HG02885 (cell line): ENCODE measurements at regions not wholly inside any gene's neighbourhood (a gene's known extent, or its start where the extent isn't known, plus 50 kb on each side); places are given as distances from the start of the nearest gene placed in this dataset.

Experiments
- ATAC-seq: cut with Tn5 transposase; IDR thresholded peaks from one replicate; pipeline ENCODE4 v1.9.1; 2021; ENCODE audit warnings: mild to moderate bottlenecking; ENCODE audit not compliant: unreplicated experiment, poor library complexity

DNA sequence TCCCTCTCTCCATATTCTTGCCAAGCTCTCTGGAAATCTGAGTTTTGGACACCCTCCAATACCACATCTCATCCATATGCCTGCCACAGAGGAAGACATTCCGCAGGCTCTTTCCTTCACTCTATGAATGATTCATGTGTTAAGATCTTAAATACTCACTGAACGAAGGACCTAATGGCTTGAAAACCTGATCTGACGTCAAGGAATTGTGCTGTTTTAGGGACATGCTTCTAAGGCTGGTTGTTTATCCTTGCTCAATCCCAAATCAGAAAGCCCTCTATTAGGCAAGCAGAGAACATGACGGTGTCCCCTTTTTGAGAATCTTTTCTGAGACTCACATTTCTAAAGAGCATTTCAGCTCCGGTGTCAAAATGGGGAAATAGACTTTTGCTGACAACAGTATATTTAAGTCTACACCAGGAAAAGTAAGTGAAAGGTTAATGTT lies 83.7 kb upstream of the GALNT5 start:
- ATAC-seq = no peak

DNA sequence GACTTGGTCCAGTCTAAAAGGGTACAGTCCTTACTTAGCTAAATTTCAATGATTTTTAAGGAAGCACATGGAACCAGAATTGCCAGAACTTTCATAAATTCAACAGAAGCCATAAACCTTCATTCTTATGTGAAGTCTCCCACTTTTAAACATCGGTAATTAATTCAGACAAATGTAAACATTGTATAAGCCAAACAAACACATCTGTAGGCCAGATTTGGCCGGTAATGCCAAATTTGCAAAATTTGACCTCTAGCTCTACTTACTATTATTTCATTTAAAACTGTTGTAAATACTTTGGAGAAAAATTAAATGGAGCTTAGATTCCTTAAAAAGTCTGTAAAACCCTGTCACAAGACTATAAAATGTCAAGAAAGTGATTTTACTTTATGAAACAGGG lies 83.2 kb upstream of the GALNT5 start:
- no peak for ATAC-seq

- no peak for ATAC-seq
Observed at GRCh38 chr2:157176602-157177001, 80.9 kb upstream of the GALNT5 start.

GRCh38 chr2:157178874-157179273 lies 78.6 kb upstream of the GALNT5 start:
- no peak for ATAC-seq

DNA sequence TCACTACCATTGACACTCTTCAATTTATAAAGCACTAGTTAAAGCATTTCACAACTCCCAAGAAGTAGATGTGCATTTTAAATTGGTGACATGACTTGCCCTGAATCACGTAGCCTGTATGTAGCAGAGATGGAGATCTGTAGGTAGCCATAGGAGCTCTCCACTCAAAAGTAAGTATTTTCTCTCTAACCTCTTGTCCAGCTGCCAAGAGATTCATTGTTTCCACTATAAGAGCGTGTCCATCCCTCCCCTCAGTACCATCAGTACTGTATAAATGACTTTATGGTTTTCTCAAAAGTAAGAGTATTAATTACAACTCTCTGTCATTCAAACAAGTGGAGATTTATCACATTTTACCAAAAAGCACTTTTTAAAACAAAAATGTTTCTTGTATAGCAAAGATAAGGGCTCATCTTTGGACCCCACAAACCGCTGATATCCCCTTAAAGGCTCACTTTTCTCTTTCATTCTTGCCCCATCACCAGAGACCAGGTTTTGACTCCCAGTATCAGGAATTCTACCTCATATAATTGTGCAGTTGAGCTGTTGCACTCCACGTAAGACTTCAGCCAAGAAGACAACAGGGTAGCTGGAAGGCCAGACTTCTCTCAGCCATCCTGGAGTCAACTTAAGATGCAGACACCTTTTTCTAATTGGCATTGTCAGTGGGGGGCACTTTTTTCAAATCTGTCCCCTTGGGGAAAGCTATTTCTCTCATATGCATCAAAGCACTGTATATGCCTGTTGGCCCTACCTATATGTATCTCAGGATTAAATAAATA lies 78.0 kb upstream of the GALNT5 start:
- ATAC-seq = no peak

- ATAC-seq = no peak
Observed at GRCh38 chr2:157180359-157180758, 77.1 kb upstream of the GALNT5 start.

DNA sequence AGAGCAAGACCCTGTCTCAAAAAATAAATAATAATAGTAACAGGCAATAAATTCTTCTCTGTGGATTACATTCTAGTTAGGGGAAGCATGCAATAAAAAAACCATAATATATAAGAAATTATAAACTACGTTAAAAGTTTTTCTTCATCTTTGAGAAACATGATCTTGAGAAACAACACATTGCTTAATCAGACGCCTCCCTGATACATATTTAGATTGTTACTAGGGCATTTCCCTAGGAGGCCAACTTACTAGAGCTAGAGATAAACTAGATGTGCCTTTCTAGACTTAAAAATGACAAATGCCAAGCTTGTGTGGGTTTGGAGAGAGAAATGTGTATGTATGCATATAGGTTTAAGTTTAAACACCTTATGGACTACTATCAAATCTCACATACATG lies 76.3 kb upstream of the GALNT5 start:
- no peak for ATAC-seq

DNA sequence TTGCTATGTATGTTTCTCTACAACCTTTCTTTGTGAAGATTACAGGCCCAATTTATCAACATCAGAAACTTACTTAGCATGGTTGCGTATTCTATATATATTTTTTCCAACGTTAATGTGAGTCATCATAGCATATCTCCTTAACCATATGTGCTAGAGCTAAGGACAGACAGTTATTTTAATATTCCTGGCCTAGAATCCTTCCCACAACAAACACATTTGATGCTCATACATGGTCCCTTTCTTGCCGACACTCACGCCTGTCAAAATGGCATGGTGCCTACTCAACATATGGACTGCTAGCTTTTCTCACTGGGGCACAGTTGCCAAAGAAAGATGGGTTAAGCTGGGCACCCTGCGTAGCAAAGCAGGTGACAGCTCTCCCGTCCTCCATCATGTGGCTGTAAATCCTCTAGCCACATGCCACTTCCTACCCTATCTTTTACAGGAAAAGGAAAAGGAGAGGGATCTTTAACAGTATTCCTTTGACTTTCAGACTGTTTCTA lies 75.2 kb upstream of the GALNT5 start:
- ATAC-seq = no peak

- no peak for ATAC-seq
Observed at GRCh38 chr2:157182834-157183396, 74.6 kb upstream of the GALNT5 start.

- no peak for ATAC-seq
Observed at GRCh38 chr2:157184161-157184895, 73.2 kb upstream of the GALNT5 start.

GRCh38 chr2:157185476-157186227 lies 71.9 kb upstream of the GALNT5 start:
- ATAC-seq = no peak

DNA sequence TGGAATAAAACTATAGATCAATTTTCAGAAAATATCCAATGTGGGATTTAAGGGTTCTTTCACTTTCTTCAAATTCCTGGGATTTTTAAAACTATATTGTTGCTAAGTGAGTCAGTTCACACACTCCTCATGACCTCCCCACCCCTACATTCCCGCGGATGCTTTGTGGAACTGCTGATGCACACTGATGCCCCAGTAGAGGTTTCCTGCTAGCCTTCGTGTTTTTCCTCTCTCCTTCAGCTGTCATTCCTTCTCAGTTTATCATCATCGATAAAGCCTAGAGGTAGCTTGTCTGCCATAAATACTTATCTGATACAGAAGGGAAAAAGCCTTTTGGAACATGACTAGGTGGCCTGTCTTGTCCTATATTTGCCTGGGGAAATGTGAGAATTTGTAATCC lies 67.4 kb upstream of the GALNT5 start:
- ATAC-seq = no peak

- no peak for ATAC-seq
Observed at GRCh38 chr2:157191186-157191585, 66.3 kb upstream of the GALNT5 start.

- ATAC-seq = peak; percentile 89
Observed at GRCh38 chr2:157192445-157193423, 64.8 kb upstream of the GALNT5 start.

DNA sequence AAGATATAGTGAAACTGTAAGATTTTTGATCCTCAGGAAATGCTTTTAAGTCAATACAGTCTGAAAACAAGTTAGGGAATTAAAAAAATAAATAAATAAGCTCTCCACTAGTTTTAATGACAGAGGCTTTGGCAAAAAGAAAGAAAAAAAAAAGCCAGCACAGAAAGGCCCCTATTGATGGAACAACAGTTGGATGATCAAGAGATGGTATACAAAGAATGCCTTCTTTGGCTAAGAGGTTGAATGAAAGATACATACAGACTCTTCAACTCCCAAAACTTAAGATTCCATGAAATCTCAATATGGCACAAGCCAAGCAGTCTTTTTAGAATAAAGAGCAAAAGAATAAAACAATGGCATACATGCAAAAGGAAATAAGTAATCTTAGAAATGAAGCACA lies 64.0 kb upstream of the GALNT5 start:
- ATAC-seq = peak; percentile 10

DNA sequence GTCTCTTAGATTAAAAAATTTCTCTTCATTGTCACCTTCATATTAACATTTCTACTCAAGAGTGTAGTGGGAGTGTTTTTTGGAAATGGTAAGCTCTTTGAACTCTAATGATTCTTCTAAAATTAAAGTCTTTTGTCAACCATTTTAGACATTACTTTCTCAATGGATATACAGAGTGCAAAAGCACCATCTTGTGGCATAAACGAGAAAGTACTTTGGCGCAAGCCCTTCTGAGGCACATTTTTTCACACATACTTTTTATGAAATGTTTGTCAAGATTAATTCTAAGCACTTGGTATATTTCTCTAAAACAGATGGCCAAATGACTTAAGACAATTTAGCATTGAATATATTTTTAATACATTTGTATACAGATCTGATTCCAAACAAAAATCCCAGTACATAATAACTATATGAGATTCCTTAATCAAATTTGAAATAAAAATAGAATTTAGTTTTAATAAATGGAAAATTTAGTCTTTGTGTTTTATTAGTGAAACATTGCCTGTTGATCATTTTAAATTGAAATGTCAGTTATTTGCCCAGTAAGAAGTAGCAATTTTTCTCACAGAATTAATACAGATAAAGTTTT lies 63.3 kb upstream of the GALNT5 start:
- peak; percentile 59 for ATAC-seq

DNA sequence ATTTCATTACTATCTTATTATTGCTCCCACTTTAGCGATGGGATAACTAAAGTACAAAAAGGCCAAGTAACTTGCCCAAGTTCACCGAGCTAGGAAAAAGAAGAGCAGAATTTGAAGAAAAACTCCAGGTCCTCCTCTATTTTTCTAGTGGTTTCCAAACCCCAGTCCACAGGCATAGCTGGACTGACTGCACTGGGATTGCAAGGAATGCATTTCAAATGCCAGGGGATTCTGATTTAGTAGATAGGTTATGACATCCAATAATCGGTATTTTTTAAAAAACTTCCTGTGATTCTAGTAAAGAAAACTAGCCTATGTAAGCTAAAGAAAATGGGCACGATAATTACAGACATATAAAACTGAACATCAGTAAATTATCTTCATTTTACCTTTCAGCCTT lies 62.7 kb upstream of the GALNT5 start:
- ATAC-seq = no peak

DNA sequence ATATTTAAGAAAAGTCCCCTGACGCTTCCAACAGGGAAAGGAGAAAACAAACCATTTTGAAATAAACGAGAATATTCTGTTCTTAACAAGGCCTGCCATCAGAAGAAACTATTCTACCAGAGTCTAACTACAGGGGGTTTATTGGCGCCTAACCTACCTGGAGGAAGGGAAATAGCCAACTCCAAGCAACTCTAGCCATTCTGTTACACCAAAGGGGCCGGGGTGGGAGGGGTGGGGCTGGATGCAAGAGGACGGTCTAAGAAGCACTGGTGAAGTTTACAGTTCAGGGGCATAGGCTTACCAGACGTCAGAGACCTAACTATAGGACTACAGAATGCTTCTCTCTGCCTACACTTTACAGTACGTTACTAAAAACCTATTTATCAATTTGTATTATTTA lies 60.5 kb upstream of the GALNT5 start:
- ATAC-seq = no peak

- ATAC-seq = no peak
Observed at GRCh38 chr2:157197848-157198247, 59.7 kb upstream of the GALNT5 start.
